GM21529 (cell line): ENCODE measurements at regions not wholly inside any gene's neighbourhood (a gene's known extent, or its start where the extent isn't known, plus 50 kb on each side); places are given as distances from the start of the nearest gene placed in this dataset.
A peak's percentile ranks its signal among the peaks of the same experiment; 100 is the strongest.
"Not testable (repeated sequence)": the region's sequence is repeated elsewhere in the genome, so short reads cannot be mapped to it uniquely, and the experiment has no call there.

Source experiments
- ATAC-seq: cut with Tn5 transposase; IDR thresholded peaks from one replicate; pipeline ENCODE4 v1.9.1; 2021; ENCODE audit not compliant: unreplicated experiment

DNA sequence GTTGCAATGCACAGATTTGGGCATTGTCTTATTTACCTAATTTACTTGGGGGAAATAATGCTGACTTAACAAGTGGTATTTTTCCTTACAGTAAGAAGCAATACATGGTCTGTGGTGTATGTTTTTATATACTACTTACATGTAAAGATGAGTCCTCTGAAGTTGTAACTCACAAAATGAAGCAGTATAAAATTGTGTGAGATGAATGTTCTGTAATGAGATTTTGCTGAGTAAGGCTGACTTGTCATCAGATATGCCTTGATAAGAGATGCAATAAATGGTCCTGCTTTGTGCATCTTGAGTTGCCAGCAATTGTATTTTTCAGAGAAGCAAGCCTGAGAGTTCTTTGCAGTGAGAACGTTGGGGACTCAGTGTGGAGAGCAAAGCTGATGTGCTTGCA, 92.2 kb upstream of the GNAQ start:
- no peak for ATAC-seq

GRCh38 chr9:78122631-78123030, 91.0 kb upstream of the GNAQ start:
- no peak for ATAC-seq

DNA sequence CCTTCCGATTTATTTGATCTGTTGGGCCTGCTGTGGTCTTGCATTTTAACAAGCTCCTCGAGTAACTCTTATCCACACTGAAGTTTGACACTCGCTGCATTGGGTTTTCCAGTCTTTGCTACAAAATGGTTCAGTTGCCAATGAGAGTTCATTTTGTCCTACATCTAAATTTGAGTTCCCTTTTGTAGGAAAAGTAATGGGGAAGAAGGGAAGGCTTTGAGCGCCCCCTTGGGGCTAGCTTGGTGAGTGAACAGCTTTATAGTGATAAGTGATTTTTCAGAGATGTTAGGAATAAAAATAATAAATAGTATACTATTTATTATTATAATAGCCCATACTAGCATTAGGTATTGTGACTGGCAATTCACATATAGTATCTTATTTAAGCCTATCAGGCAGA, 89.9 kb upstream of the GNAQ start:
- ATAC-seq: no peak

DNA sequence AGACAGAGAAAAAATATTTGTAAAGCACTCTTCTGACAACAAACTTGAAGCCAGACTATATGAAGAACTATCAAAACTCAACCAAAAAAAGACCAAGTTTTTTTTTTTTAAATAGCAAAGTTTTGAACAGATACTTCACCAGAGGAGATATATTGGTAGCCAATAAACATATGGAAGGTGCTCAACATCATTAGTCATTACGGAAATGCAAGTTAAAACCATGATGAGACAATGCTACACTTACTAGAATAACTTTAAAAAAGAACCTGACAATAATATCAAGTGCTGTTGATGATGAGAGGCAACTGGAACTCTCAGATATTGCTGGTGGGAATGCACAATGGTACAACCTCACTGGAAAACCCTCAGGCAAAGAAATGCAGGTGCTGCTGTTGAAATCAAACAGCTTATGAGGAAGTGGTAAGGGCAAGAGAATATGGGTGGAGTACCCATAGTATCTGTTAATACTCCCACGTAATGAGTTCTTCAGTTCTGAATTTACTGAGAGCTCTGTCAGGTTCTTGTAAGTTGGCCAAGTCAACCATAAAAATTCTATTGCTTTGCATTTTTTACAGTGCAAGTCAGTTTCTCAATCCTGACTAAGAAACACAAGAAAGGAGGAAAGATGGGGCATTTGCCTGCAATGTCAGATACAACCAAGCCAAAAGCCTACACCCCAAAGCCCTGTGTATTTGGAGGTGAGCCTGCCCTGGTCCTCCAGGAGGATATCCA, 87.3 kb upstream of the GNAQ start:
- peak; percentile 93 for ATAC-seq

GRCh38 chr9:78115073-78115472, 83.5 kb upstream of the GNAQ start:
- no peak for ATAC-seq

GRCh38 chr9:78114581-78114980, 83.0 kb upstream of the GNAQ start:
- ATAC-seq: no peak

- ATAC-seq: no peak
Measured at GRCh38 chr9:78112406-78112805, 80.8 kb upstream of the GNAQ start.

- no peak for ATAC-seq
Measured at GRCh38 chr9:78112004-78112403, 80.4 kb upstream of the GNAQ start.

DNA sequence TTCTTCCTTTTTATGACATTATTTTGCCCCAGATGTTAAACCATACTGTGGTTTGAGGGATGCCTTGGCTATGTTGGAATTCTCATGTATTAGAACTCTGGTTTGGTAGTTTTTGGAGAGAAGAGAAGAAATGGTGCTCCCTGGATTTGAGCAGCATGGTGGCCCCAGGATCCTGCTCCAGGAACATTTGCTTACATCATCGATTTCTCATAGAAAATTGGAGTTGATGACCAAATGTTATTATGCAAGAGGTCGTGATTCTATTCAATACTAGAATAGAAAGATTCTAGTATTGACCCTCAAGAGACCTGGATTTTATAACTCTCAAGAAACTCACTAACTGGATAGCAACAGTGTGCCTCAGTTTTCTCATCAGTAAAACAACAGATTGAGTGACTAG, 77.5 kb upstream of the GNAQ start:
- no peak for ATAC-seq

GRCh38 chr9:78106586-78106985, 75.0 kb upstream of the GNAQ start:
- ATAC-seq: not testable (repeated sequence)

DNA sequence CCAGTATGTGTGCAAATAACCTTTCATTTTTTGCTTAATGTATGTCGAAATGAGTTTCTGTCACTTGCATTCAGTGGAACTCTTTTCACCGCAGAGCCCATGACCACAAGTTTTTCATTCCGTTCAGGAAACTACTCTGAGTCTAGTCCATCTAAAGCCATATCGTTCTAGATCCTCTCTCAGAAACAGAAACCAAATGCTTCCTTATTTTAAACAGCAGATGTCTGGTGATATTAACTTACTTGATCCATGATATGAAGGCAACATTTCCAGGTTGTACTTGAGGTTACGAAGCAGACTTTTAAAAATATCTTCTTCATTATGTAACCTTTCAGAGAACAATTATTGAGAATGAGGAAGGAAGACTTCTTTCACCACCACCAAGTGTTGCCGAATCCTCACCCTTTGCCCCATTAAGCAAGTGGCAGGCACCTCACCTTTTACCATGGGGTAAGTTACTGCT, 72.4 kb upstream of the GNAQ start:
- peak; percentile 97 for ATAC-seq

- no peak for ATAC-seq
Measured at GRCh38 chr9:78101247-78101646, 69.6 kb upstream of the GNAQ start.

DNA sequence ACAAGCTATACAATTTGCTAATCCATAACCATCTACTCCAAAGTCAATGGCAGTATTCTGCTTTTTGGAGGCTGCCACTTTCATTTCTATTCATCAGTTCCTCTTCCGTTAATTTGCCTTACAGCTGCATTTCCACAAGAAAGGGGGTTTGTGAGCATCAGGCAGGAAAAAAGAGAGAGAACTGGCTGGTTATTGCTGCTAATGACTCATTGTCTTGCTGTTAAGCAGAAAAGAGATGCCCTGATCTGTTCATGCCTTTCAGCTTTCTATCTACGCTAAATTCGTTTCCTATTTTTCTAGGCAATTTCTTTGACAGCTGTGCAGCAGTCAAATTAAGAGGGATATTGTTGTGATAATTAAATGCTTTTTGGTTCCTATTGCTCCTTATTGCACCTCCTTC, 65.9 kb upstream of the GNAQ start:
- no peak for ATAC-seq

DNA sequence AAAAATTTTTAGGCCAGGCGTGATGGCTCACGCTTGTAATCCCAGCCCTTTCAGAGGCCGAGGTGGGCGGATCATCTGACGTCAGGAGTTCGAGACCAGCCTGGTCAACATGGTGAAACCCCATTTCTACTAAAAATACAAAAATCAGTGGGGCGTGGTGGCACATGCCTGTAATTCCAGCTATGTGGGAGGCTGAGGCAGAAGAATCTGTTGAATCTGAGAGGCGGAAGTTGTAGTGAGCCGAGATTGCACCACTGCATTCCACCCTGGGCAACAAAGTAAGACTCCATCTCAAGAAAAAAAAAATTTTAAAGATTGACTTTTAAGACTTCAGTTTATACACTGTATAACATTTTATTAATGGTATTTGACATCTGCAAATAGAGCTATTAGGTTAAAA, 60.1 kb upstream of the GNAQ start:
- no peak for ATAC-seq

DNA sequence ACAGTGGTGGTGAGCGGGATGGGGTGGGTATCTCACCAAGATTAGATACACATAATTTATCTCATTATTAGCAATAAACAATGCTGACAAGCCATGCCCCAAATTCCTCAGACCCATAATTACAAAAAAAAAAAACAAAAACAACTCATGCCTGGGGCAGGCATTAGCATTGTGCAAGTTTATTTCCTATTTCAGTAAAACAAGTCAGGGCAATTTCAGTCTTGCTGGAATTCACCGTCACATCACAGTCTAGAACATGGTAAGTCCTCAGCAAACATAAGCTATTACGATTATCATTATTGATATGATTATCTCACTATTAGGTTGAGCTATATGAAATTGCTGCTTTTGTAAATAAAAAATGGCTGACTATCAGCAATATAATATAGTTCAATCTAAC, 57.5 kb upstream of the GNAQ start:
- no peak for ATAC-seq

DNA sequence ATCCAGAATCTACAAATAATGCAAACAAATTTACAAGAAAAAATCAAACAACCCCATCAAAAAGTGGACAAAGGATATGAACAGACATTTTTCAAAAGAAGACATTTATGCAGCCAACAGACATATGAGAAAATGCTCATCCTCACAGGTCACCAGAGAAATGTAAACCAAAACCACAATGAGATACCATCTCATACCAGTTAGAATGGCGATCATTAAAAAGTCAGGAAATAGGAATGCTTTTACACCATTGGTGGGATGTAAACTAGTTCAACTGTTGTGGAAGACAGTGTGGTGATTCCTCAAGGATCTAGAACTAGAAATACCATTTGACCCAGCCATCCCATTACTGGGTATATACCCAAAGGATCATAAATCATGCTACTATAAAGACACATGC, 56.6 kb upstream of the GNAQ start:
- not testable (repeated sequence) for ATAC-seq
